AG04449 (cell line): ENCODE measurements at regions not wholly inside any gene's neighbourhood (a gene's known extent, or its start where the extent isn't known, plus 50 kb on each side); places are given as distances from the start of the nearest gene placed in this dataset.

Experiments
- CTCF ChIA-PET: fragments of 350-600 bp; formaldehyde crosslinking; extraction: SDS; loops from one replicate; lab custom pipeline; 2021; ENCODE audit warnings: antibody characterized with exemption; lab: Yijun Ruan, JAX
- POLR2A ChIA-PET: fragments of 400-600, 350-600 bp; formaldehyde crosslinking; extraction: SDS; loops from one replicate; lab custom pipeline; 2020; ENCODE audit warnings: antibody characterized with exemption, inconsistent platforms; lab: Yijun Ruan, JAX
- DNase-seq: peaks from one replicate; pipeline ENCODE4 v3.0.0-alpha.2; 2010; ENCODE audit warnings: low read depth, low spot score
- H3K4me3 ChIP-seq: 2 replicates; pipeline ENCODE4 v1.5.1; 2011; ENCODE audit warnings: low read depth, mild to moderate bottlenecking, control low read depth, low read length
- TF ChIP-seq, protein P1 (sequence below): IDR thresholded peaks from one replicate; pipeline ENCODE4 v1.5.1; 2011; ENCODE audit warnings: mild to moderate bottlenecking, moderate library complexity, low read length, control low read depth, inconsistent platforms; ENCODE audit not compliant: insufficient read depth; ENCODE audit errors: missing control alignments

DNA sequence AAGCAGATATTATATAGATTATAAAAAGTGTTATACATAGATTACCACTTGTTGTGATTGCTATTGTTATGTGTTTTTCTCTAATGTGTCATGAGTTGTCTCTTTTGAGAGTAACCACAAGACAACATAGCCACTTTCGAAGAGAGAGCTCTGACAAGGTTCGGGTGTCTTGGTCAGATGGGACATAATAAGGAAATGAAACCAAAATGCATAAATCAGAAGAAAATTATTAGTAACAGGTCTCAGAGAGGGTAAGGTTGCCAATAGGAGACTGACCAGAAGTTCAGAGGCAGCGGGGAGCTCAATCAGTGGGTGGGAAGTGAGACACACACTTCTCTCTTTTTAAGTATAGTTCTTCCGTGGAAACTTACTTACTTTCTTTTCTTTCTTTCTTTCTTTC lies 639.2 kb upstream of the POT1 start:
- ChIA-PET POLR2A (no interaction called here), CTCF (no interaction called here)
- H3K4me3 ChIP-seq = no peak overlapping the region
- no peak for DNase-seq
- TF ChIP-seq, protein P1, sequence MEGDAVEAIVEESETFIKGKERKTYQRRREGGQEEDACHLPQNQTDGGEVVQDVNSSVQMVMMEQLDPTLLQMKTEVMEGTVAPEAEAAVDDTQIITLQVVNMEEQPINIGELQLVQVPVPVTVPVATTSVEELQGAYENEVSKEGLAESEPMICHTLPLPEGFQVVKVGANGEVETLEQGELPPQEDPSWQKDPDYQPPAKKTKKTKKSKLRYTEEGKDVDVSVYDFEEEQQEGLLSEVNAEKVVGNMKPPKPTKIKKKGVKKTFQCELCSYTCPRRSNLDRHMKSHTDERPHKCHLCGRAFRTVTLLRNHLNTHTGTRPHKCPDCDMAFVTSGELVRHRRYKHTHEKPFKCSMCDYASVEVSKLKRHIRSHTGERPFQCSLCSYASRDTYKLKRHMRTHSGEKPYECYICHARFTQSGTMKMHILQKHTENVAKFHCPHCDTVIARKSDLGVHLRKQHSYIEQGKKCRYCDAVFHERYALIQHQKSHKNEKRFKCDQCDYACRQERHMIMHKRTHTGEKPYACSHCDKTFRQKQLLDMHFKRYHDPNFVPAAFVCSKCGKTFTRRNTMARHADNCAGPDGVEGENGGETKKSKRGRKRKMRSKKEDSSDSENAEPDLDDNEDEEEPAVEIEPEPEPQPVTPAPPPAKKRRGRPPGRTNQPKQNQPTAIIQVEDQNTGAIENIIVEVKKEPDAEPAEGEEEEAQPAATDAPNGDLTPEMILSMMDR = no peak

- CTCF ChIA-PET = no interaction called here
- TF ChIP-seq, protein P1 = no peak
- DNase-seq = no peak
- POLR2A ChIA-PET = no interaction called here
- no peak overlapping the region for H3K4me3 ChIP-seq
These were observed 638.1 kb upstream of the POT1 start for GRCh38 chr7:125567686-125568085.

DNA sequence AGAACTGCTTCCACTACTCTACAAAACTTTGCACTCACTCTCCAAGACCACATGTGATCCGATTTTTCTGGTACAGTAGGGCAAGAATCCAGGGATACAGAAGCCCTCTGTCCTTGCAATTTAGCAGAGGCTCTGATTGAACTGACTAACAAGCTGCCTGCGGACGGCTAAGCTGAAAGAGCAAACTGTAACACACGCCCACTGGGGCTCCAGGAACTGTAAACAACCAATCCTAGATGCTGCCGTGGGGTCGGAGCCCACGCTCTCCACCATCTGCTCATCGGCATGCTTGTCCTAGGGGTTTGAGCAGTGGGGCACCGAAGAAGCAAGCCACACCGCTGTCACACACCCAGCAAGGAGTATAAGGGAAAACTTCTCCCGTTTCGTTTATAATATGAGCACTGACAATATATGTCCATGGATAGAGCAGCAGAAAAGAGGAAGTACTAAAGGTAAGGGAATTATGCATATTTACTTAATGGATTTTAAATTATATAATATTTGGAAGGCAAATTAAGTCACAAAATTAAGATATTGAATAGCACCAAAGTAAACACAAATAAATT lies 634.4 kb upstream of the POT1 start:
- ChIA-PET POLR2A (no interaction called here), CTCF (no interaction called here)
- no peak overlapping the region for H3K4me3 ChIP-seq
- TF ChIP-seq, protein P1 = no peak
- no peak for DNase-seq

GRCh38 chr7:125563557-125563956 lies 633.9 kb upstream of the POT1 start:
- H3K4me3 ChIP-seq = no peak overlapping the region

DNA sequence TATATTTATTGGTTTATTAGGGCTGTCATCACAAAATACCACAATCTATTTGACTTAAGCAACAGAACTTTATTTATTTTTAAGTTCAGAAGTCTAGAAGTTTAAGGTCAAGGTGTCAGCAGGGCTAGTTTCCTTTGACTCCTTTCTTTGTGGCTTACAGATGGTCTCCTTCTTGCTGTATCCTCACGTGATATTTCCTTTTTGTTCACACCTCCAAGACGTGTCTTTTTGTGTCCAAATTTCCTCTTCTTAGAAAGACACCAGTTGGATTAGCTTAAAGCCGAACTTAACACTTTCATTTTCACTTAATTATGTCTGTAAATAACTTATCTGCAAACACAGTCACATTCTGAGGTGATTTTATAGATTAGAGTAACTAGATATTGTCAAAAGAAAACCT lies 631.4 kb upstream of the POT1 start:
- ChIA-PET CTCF (no interaction called here), POLR2A (no interaction called here)
- TF ChIP-seq, protein P1 = no peak
- no peak for DNase-seq
- no peak overlapping the region for H3K4me3 ChIP-seq

More at GRCh38 chr7:125563557-125563956, 633.9 kb upstream of the POT1 start:
- TF ChIP-seq, protein P1 = no peak
- no peak for DNase-seq
- ChIA-PET POLR2A (no interaction called here), CTCF (no interaction called here)

- DNase-seq = no peak
- POLR2A ChIA-PET = no interaction called here
- no peak overlapping the region for H3K4me3 ChIP-seq
- CTCF ChIA-PET = no interaction called here
- TF ChIP-seq, protein P1 = no peak
These were observed 630.3 kb upstream of the POT1 start for GRCh38 chr7:125559921-125560320.
